KMS-11 (cell line): ENCODE measurements at regions not wholly inside any gene's neighbourhood (a gene's known extent, or its start where the extent isn't known, plus 50 kb on each side); places are given as distances from the start of the nearest gene placed in this dataset.

Experiments
- H2AFZ ChIP-seq: fragments of 200-600 bp; sonication (generic); 2 replicates; pipeline ENCODE4 v1.6.1; 2016; ENCODE audit warnings: antibody characterized with exemption, mixed run types, low read depth
- H3K27ac ChIP-seq: fragments of 200-600 bp; sonication (generic); 2 replicates; pipeline ENCODE4 v1.6.1; 2016; ENCODE audit warnings: mild to moderate bottlenecking, mixed run types
- H3K27me3 ChIP-seq: fragments of 200-600 bp; sonication (generic); 2 replicates; pipeline ENCODE4 v1.6.1; 2017; ENCODE audit warnings: mild to moderate bottlenecking, low read depth, mixed run types, moderate library complexity; ENCODE audit not compliant: insufficient read depth
- H3K36me3 ChIP-seq: fragments of 200-600 bp; sonication (generic); 2 replicates; pipeline ENCODE4 v1.6.1; 2017; ENCODE audit warnings: mild to moderate bottlenecking, mixed run types; ENCODE audit not compliant: insufficient read depth
- H3K4me1 ChIP-seq: fragments of 200-600 bp; sonication (generic); 2 replicates; pipeline ENCODE4 v1.6.1; 2016; ENCODE audit warnings: mild to moderate bottlenecking, low read depth, mixed run types; ENCODE audit not compliant: poor library complexity, severe bottlenecking
- H3K4me2 ChIP-seq: fragments of 200-600 bp; sonication (generic); 2 replicates; pipeline ENCODE4 v1.7.0; 2016; ENCODE audit warnings: mild to moderate bottlenecking, mixed run types
- H3K4me3 ChIP-seq: fragments of 200-600 bp; sonication (generic); IDR thresholded peaks from 2 replicates; pipeline ENCODE4 v1.6.1; 2017; ENCODE audit warnings: low read depth, low read length, mixed read lengths; ENCODE audit not compliant: insufficient read depth
- H3K79me2 ChIP-seq: fragments of 200-600 bp; sonication (generic); 2 replicates; pipeline ENCODE4 v1.6.1; 2016; ENCODE audit warnings: low read depth, mixed run types; ENCODE audit not compliant: insufficient read depth
- H3K9ac ChIP-seq: fragments of 200-600 bp; sonication (generic); 2 replicates; pipeline ENCODE4 v1.6.1; 2016; ENCODE audit warnings: mild to moderate bottlenecking, mixed run types
- H4K20me1 ChIP-seq: fragments of 200-600 bp; sonication (generic); 2 replicates; pipeline ENCODE4 v1.6.1; 2016; ENCODE audit warnings: mild to moderate bottlenecking, mixed run types; ENCODE audit not compliant: insufficient read depth
- CTCF ChIP-seq: fragments of 200-600 bp; sonication (generic); conservative IDR thresholded peaks from 2 replicates; pipeline ENCODE4 v1.6.1; 2017; ENCODE audit warnings: low read depth, mild to moderate bottlenecking, antibody characterized with exemption, low read length, moderate library complexity, mixed read lengths

GRCh38 chrX:22351076-22351475 lies 78.4 kb downstream of the CBLL2 start:
- Histone ChIP-seq H3K4me3 (no peak overlapping the region), H3K4me2 (no peak overlapping the region), H3K27me3 (no peaks in the 10 kb centered on the region), H4K20me1 (no peaks in the 10 kb centered on the region), H3K9ac (no peak overlapping the region), H3K79me2 (no peaks in the 10 kb centered on the region), H3K4me1 (peaks cover 9% of the 10 kb centered on the region), H3K27ac (no peak overlapping the region), H3K36me3 (no peaks in the 10 kb centered on the region), H2AFZ (no peak overlapping the region)
- TF ChIP-seq CTCF, result no peak

DNA sequence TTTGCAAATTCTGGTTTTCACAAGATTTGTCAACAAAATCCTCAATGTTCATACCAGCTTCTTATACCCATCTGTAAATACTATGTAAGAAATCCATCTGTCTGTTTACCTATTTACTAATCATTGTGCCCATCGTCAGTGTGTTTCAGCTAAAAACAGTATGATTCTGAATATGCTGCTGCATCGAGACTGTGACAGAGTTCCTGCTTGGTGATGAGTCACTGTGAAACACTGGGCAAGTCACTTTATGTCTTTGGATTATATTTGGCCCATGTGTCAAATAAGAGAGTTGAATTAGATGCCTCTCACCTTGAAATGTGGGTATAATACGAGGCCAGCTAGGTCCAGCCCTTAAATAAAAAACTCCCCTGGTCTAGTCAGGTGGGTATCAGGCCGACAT lies 79.3 kb downstream of the CBLL2 start:
- Histone ChIP-seq H3K4me2 (no peak overlapping the region), H3K36me3 (no peaks in the 10 kb centered on the region), H3K4me3 (no peak overlapping the region), H3K27me3 (no peaks in the 10 kb centered on the region), H3K9ac (no peak overlapping the region), H3K4me1 (peaks cover under 1% of the 10 kb centered on the region), H3K27ac (no peak overlapping the region), H3K79me2 (no peaks in the 10 kb centered on the region), H2AFZ (no peak overlapping the region), H4K20me1 (no peaks in the 10 kb centered on the region)
- no peak for TF ChIP-seq CTCF

- Histone ChIP-seq H3K79me2 (no peaks in the 10 kb centered on the region), H2AFZ (no peak overlapping the region)
- TF ChIP-seq CTCF, result no peak
Measured at GRCh38 chrX:22357621-22358020, 84.9 kb downstream of the CBLL2 start.

GRCh38 chrX:22360129-22360528 lies 87.4 kb downstream of the CBLL2 start:
- no peak overlapping the region for H3K27ac ChIP-seq
- H4K20me1 ChIP-seq, result no peaks in the 10 kb centered on the region
- TF ChIP-seq CTCF, result no peak
- no peak overlapping the region for H3K4me2 ChIP-seq
- H3K27me3 ChIP-seq, result no peaks in the 10 kb centered on the region
- H3K36me3 ChIP-seq, result no peaks in the 10 kb centered on the region
- H2AFZ ChIP-seq, result no peak overlapping the region
- H3K4me1 ChIP-seq, result no peaks in the 10 kb centered on the region
- no peaks in the 10 kb centered on the region for H3K79me2 ChIP-seq
- no peak overlapping the region for H3K4me3 ChIP-seq
- H3K9ac ChIP-seq, result no peak overlapping the region

More at GRCh38 chrX:22357621-22358020, 84.9 kb downstream of the CBLL2 start:
- no peaks in the 10 kb centered on the region for H4K20me1 ChIP-seq
- H3K27me3 ChIP-seq, result no peaks in the 10 kb centered on the region
- H3K4me1 ChIP-seq, result no peaks in the 10 kb centered on the region
- no peak overlapping the region for H3K4me3 ChIP-seq
- H3K27ac ChIP-seq, result no peak overlapping the region
- H3K36me3 ChIP-seq, result no peaks in the 10 kb centered on the region
- no peak overlapping the region for H3K4me2 ChIP-seq
- no peak overlapping the region for H3K9ac ChIP-seq

GRCh38 chrX:22365460-22365859 lies 92.7 kb downstream of the CBLL2 start:
- Histone ChIP-seq H3K27me3 (no peaks in the 10 kb centered on the region), H3K4me2 (no peak overlapping the region), H3K4me1 (no peaks in the 10 kb centered on the region), H4K20me1 (no peaks in the 10 kb centered on the region), H3K79me2 (no peaks in the 10 kb centered on the region), H3K9ac (no peak overlapping the region), H2AFZ (no peak overlapping the region), H3K27ac (no peak overlapping the region), H3K4me3 (no peak overlapping the region), H3K36me3 (no peaks in the 10 kb centered on the region)
- TF ChIP-seq CTCF, result no peak
